SK-N-SH (cell line): ENCODE measurements at regions not wholly inside any gene's neighbourhood (a gene's known extent, or its start where the extent isn't known, plus 50 kb on each side); places are given as distances from the start of the nearest gene placed in this dataset.

ENCODE experiments used
- CTCF ChIA-PET: fragments of 300-600, 350-600 bp; formaldehyde crosslinking; extraction: SDS; loops from one replicate; lab custom pipeline; 2021; lab: Yijun Ruan, JAX
- POLR2A ChIA-PET: fragments of 350-600 bp; sonication (Branson Sonifier 250); formaldehyde crosslinking; extraction: SDS; loops from one replicate; lab custom pipeline; 2020; ENCODE audit warnings: antibody characterized with exemption, inconsistent platforms; lab: Yijun Ruan, JAX
- DNase-seq: peaks from one replicate; pipeline ENCODE4 v3.0.0; 2012
- H2AFZ ChIP-seq: fragments of 200-600 bp; sonication (generic); 2 replicates; pipeline ENCODE4 v1.8.1; 2016; ENCODE audit warnings: antibody characterized with exemption, mild to moderate bottlenecking, low read depth
- H3F3A ChIP-seq: fragments of 200-600 bp; sonication (generic); replicated peaks from 2 replicates; pipeline ENCODE3; 2016; ENCODE audit warnings: antibody characterized with exemption, mild to moderate bottlenecking; ENCODE audit not compliant: insufficient read depth
- H3K27ac ChIP-seq, 2 experiments: fragments of 200-500 bp in 1 of 2; fragments of 200-600 bp in 1 of 2; sonication (Bioruptor generic) in 1 of 2; sonication (generic), shearing (Covaris generic) in 1 of 2; 2 replicates each; pipeline versions ENCODE4 v1.5.1 to v1.6.1; 2014 to 2016; ENCODE audit warnings: low read depth in 2 of 2, inconsistent platforms in 1 of 2, low read length in 1 of 2, mild to moderate bottlenecking in 1 of 2, mixed read lengths in 1 of 2
- H3K27me3 ChIP-seq: fragments of 200-600 bp; sonication (generic), shearing (Covaris generic); 2 replicates; pipeline ENCODE4 v1.6.1; 2016; ENCODE audit warnings: mixed run types; ENCODE audit not compliant: insufficient read depth
- H3K36me3 ChIP-seq, 2 experiments: fragments of 200-500 bp in 1 of 2; fragments of 200-600 bp in 1 of 2; sonication (Bioruptor generic) in 1 of 2; sonication (generic) in 1 of 2; replicated peaks in 1 of 2; 2 replicates each; pipeline versions ENCODE3 to v1.5.1; 2014 to 2016; ENCODE audit warnings: low read length in 1 of 2, mild to moderate bottlenecking in 1 of 2; ENCODE audit not compliant: insufficient read depth in 2 of 2, control insufficient read depth in 1 of 2
- H3K4me1 ChIP-seq, 2 experiments: fragments of 200-500 bp in 1 of 2; fragments of 200-600 bp in 1 of 2; sonication (Bioruptor generic) in 1 of 2; sonication (generic), shearing (Covaris generic) in 1 of 2; 2 replicates each; pipeline versions ENCODE4 v1.5.1 to v1.6.1; 2014 to 2016; ENCODE audit warnings: low read depth in 1 of 2, low read length in 1 of 2, mixed run types in 1 of 2; ENCODE audit not compliant: insufficient read depth in 2 of 2, control insufficient read depth in 1 of 2
- H3K4me2 ChIP-seq: fragments of 200-600 bp; sonication (generic), shearing (Covaris generic); 2 replicates; pipeline ENCODE4 v1.6.1; 2017; ENCODE audit warnings: mixed run types
- H3K4me3 ChIP-seq, 2 experiments: fragments of 200-500 bp in 1 of 2; fragments of 200-600 bp in 1 of 2; sonication (Bioruptor generic) in 1 of 2; sonication (generic), shearing (Covaris generic) in 1 of 2; 2 replicates each; pipeline versions ENCODE4 v1.5.1 to v1.8.1; 2014 to 2016; ENCODE audit warnings: low read depth in 2 of 2, inconsistent platforms in 1 of 2, low read length in 1 of 2, mild to moderate bottlenecking in 1 of 2, mixed read lengths in 1 of 2, moderate library complexity in 1 of 2
- H3K79me2 ChIP-seq: fragments of 200-600 bp; sonication (generic); 2 replicates; pipeline ENCODE4 v1.8.1; 2017; ENCODE audit warnings: mild to moderate bottlenecking; ENCODE audit not compliant: insufficient read depth
- H3K9ac ChIP-seq: fragments of 200-600 bp; sonication (generic); 2 replicates; pipeline ENCODE4 v1.6.1; 2017; ENCODE audit warnings: mixed run types
- H3K9me2 ChIP-seq: fragments of 200-600 bp; sonication (generic); 2 replicates; pipeline ENCODE4 v1.6.1; 2017; ENCODE audit warnings: mixed run types
- H3K9me3 ChIP-seq: fragments of 200-600 bp; sonication (generic); 2 replicates; pipeline ENCODE4 v1.6.1; 2017; ENCODE audit warnings: mixed run types, mild to moderate bottlenecking, moderate library complexity
- H4K20me1 ChIP-seq: fragments of 200-600 bp; sonication (generic); 2 replicates; pipeline ENCODE4 v1.6.1; 2017; ENCODE audit warnings: mild to moderate bottlenecking, mixed run types; ENCODE audit not compliant: insufficient read depth
- CHD2 ChIP-seq: fragments of 150-350 bp; IDR thresholded peaks from 2 replicates; pipeline ENCODE4 v1.6.1; 2018; ENCODE audit warnings: low read length; ENCODE audit not compliant: partially characterized antibody
- EP300 ChIP-seq, 2 experiments: IDR thresholded peaks; 2 replicates each; pipeline versions ENCODE4 v1.4.0 to v1.6.1; 2012; ENCODE audit warnings: borderline replicate concordance in 1 of 2, low read depth in 1 of 2, low read length in 1 of 2
- FOSL2 ChIP-seq: IDR thresholded peaks from 2 replicates; pipeline ENCODE4 v1.4.0; 2012; ENCODE audit warnings: low read depth, mild to moderate bottlenecking, moderate library complexity, borderline replicate concordance
- FOXJ3 ChIP-seq: sonication (generic); formaldehyde crosslinking; IDR thresholded peaks from 2 replicates; pipeline ENCODE4 v1.5.1; 2020; ENCODE audit warnings: mild to moderate bottlenecking, missing genetic modification reagents
- GATA2 ChIP-seq: sonication (generic); formaldehyde crosslinking; IDR thresholded peaks from 2 replicates; pipeline ENCODE4 v1.5.0; 2020; ENCODE audit warnings: mild to moderate bottlenecking, missing genetic modification reagents
- IRF3 ChIP-seq: fragments of 150-350 bp; IDR thresholded peaks from 2 replicates; pipeline ENCODE4 v1.6.1; 2016; ENCODE audit warnings: mild to moderate bottlenecking, low read depth, low read length
- MEF2A ChIP-seq: IDR thresholded peaks from 2 replicates; pipeline ENCODE4 v1.4.0; 2012; ENCODE audit warnings: low read depth, borderline replicate concordance
- MXI1 ChIP-seq: IDR thresholded peaks from 2 replicates; pipeline ENCODE4 v1.6.1; 2012; ENCODE audit warnings: mild to moderate bottlenecking, low read depth, low read length, improper control_type of control experiment
- NFIC ChIP-seq: IDR thresholded peaks from 2 replicates; pipeline ENCODE4 v1.4.0; 2012; ENCODE audit warnings: borderline replicate concordance
- NRF1 ChIP-seq: IDR thresholded peaks from 2 replicates; pipeline ENCODE4 v1.6.1; 2012; ENCODE audit warnings: low read depth, mild to moderate bottlenecking, low read length
- PBX3 ChIP-seq: IDR thresholded peaks from 2 replicates; pipeline ENCODE4; 2012
- POLR2AphosphoS5 ChIP-seq: IDR thresholded peaks from 2 replicates; pipeline ENCODE4 v1.6.1; 2012; ENCODE audit warnings: low read depth, low read length
- RAD21 ChIP-seq: IDR thresholded peaks from 2 replicates; pipeline ENCODE4 v1.6.1; 2012; ENCODE audit warnings: mild to moderate bottlenecking, low read length
- RXRA ChIP-seq: IDR thresholded peaks from 2 replicates; pipeline ENCODE4 v1.4.0; 2012; ENCODE audit warnings: low read depth, mild to moderate bottlenecking, borderline replicate concordance
- TEAD4 ChIP-seq: IDR thresholded peaks from 2 replicates; pipeline ENCODE4 v1.4.0; 2012; ENCODE audit warnings: mild to moderate bottlenecking, borderline replicate concordance; ENCODE audit not compliant: insufficient read depth
- USF1 ChIP-seq: IDR thresholded peaks from 2 replicates; pipeline ENCODE4 v1.4.0; 2012; ENCODE audit warnings: low read depth, borderline replicate concordance
- ZBTB33 ChIP-seq: IDR thresholded peaks from 2 replicates; pipeline ENCODE4 v1.4.0; 2012; ENCODE audit warnings: low read depth, borderline replicate concordance
- WGBS: methylation state at CpG from one replicate; pipeline ENCODE4 v1.1.6; 2017; ENCODE audit warnings: low lambda C conversion rate; 5-methylcytosine and 5-hydroxymethylcytosine counted together

- no peaks in the 10 kb centered on the region for H3K36me3 ChIP-seq
- H3K27ac ChIP-seq: no peak overlapping the region
- CTCF ChIA-PET: interaction anchor here (1.6 to 2.7 kb wide), 2 partner anchors 18 to 24 kb away, joined by 5 to 18 read pairs; no protein-coding TSS in a partner anchor
- no peaks in the 10 kb centered on the region for H3K27me3 ChIP-seq
- no peak overlapping the region for H3K9ac ChIP-seq
- H3K4me3 ChIP-seq: no peak overlapping the region
- TF ChIP-seq POLR2AphosphoS5 (no peak), ZBTB33 (no peak), MXI1 (no peak), GATA2 (CRISPR knock-in tag) (no peak)
- TF ChIP-seq, all 33 proteins: peak for 0
- no peaks in the 10 kb centered on the region for H3K4me1 ChIP-seq
- H3K79me2 ChIP-seq: no peaks in the 10 kb centered on the region
- no peaks in the 10 kb centered on the region for H4K20me1 ChIP-seq
- POLR2A ChIA-PET: no interaction called here
- no peak overlapping the region for H2AFZ ChIP-seq
- no peaks in the 10 kb centered on the region for H3K9me3 ChIP-seq
- H3K4me2 ChIP-seq: no peak overlapping the region
- no peak for DNase-seq
- no peaks in the 10 kb centered on the region for H3F3A ChIP-seq
- no peaks in the 10 kb centered on the region for H3K9me2 ChIP-seq
Measured at GRCh38 chr21:17949421-17949820, 130.3 kb upstream of the C21orf91 start.

- H3F3A ChIP-seq: no peaks in the 10 kb centered on the region
- no peak overlapping the region for H3K4me3 ChIP-seq
- no peaks in the 10 kb centered on the region for H3K27me3 ChIP-seq
- ChIA-PET CTCF (interaction anchor here (1.2 to 1.9 kb wide), 2 partner anchors 23 to 94 kb away, joined by 5 to 15 read pairs; no protein-coding TSS in a partner anchor), POLR2A (no interaction called here)
- H4K20me1 ChIP-seq: no peaks in the 10 kb centered on the region
- H3K9me2 ChIP-seq: no peaks in the 10 kb centered on the region
- no peak overlapping the region for H3K9ac ChIP-seq
- H2AFZ ChIP-seq: no peak overlapping the region
- H3K79me2 ChIP-seq: no peaks in the 10 kb centered on the region
- DNase-seq: no peak
- H3K9me3 ChIP-seq: no peaks in the 10 kb centered on the region
- 2% methylated on average over 2 of the region's 2 CpGs for WGBS
- no peak overlapping the region for H3K4me2 ChIP-seq
- H3K36me3 ChIP-seq: no peaks in the 10 kb centered on the region
- no peak overlapping the region for H3K27ac ChIP-seq
- no peak for TF ChIP-seq FOXJ3 (CRISPR knock-in tag)
- TF ChIP-seq USF1: no peak
- TF ChIP-seq RAD21: no peak
- no peak for TF ChIP-seq TEAD4
- TF ChIP-seq POLR2AphosphoS5: no peak
- TF ChIP-seq CHD2: no peak
- no peak for TF ChIP-seq EP300 (IDR thresholded peaks at IDR 0.05; ENCODE audit: borderline replicate concordance in 1 of 2, low read depth in 1 of 2, low read length in 1 of 2)
- TF ChIP-seq RXRA: no peak
- no peak for TF ChIP-seq FOSL2
- no peak for TF ChIP-seq NFIC
- TF ChIP-seq GATA2 (CRISPR knock-in tag): no peak
- TF ChIP-seq ZBTB33: no peak
- TF ChIP-seq MEF2A: no peak
- TF ChIP-seq IRF3: no peak
- no peak for TF ChIP-seq NRF1
- TF ChIP-seq PBX3: no peak
- no peaks in the 10 kb centered on the region for H3K4me1 ChIP-seq
Measured at GRCh38 chr21:17947531-17947930, 128.4 kb upstream of the C21orf91 start.
